ENCODE measurements at regions not wholly inside any gene's neighbourhood (a gene's known extent, or its start where the extent isn't known, plus 50 kb on each side); places are given as distances from the start of the nearest gene placed in this dataset.
A peak's percentile ranks its signal among the peaks of the same experiment; 100 is the strongest.

DNA sequence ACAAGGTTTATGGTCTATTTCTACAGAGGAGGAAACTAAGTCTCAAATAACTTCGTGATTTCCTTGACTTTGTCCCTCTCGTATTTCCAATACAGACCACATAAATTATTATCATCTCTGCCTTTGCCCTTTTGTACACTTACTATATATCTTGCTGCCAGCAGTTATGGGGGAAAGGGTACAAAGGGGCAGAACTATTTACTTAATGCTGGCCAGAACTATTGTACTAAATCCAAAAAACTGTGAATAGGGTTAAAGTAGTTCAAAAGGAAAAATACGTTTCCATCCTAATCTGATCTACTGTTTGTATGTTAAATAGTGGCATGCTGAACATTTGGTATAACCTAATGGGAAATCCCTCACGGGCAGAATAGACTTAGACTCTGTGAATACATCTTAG, 537.3 kb upstream of the SEMA6D start:
- DNase-seq: no peak

DNA sequence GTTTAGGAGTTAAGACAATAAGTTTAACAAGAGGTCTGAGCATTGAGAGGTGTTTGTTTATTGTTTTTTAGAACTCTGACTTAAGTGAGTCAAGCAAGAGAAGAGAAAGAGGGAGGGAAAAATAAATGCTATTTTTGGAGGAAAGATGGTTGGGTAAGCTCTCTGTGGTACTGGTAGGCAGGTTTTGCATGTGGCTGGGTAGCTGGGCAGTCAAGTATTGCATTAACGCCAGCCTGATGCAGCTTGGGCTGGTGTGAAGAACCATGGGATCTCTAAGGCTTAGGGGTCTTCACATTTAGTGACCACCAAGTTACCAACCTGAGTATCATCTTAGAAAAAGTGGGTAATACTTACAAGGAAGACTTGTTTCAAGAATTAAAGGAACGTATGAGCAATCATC, 534.5 kb upstream of the SEMA6D start:
- no peak for DNase-seq

- peak; percentile 85 for DNase-seq
Observed at GRCh38 chr15:47184003-47184907, 533.0 kb upstream of the SEMA6D start.

GRCh38 chr15:47184908-47185801, 532.1 kb upstream of the SEMA6D start:
- peak; percentile 69 for DNase-seq

- peak; percentile 32 for DNase-seq
Observed at GRCh38 chr15:47186075-47186474, 531.2 kb upstream of the SEMA6D start.

DNA sequence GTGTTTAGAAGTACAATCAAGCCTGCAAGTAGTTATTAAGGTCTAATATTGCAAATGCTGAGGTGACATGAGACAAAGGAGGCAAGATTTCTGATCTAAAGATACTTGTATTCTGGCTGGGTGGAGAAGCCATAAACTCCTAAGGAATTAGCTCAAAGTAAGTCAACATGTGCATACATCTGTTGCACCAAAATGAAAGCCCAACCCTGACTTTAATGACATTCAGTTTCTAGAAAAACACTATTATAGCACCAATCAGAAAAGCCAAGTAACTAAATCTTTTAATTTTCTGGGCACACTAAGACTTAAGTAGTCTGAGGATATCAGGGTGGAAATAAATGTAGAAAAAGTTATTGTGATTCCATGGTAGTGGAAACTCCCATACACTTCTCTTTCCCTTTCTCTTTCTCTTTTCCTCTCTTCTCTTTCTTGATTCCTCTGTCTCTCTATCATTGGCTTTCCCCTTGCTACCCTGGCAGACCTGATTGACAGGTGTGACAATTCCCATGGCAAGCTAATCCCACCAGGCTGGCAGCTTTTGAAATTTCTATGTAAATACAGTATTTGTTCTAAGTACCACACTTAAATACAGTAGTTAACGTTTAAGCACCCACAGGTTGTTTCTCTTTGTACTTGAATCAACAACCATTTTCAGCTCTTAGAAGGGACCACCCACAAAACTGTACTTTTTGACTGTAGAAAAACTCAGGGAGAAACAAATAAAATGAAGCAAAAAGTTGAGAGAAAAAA, 528.4 kb upstream of the SEMA6D start:
- peak; percentile 19 for DNase-seq

- DNase-seq: peak; percentile 22
Observed at GRCh38 chr15:47194718-47195117, 522.6 kb upstream of the SEMA6D start.

GRCh38 chr15:47196048-47196447, 521.3 kb upstream of the SEMA6D start:
- peak; percentile 92 for DNase-seq

DNA sequence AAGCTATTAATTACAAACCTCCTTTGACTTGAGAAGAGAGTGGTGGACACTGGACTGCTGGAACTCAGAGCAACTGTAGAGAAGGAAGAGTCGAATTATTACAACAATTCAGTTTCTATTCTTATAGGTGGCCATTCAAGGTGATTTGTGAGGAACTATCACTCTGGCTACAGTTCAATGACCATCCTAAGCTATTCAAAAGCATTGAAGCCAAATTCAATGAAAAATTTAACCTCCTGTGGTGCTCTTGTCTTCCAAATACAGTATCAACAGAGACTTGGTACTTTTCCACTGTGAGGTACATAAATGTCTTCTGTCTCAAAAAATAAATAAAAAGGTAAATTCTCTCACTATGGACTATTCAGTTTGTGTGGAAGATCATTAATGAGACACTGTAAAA, 513.3 kb upstream of the SEMA6D start:
- peak; percentile 79 for DNase-seq

GRCh38 chr15:47206358-47206978, 510.8 kb upstream of the SEMA6D start:
- no peak for DNase-seq

DNA sequence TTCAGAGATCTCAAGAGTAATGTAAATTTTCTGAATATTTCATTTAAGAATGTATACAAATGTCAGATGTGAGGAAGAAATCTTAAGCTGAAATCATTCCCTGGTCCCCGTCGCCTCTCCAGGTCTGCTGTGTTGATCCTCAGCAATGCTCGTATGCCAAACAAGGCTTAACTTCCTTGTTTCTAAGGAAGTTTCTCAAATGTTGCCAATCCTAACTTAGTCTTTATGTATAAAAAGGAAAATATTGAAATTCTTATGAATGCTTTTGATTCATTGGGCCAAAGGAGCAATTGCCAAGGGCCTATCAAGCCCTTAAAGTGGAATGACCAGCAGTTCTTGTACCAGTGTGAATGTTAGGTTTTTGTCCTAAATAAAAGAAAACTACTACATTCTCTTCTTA, 507.7 kb upstream of the SEMA6D start:
- no peak for DNase-seq

DNA sequence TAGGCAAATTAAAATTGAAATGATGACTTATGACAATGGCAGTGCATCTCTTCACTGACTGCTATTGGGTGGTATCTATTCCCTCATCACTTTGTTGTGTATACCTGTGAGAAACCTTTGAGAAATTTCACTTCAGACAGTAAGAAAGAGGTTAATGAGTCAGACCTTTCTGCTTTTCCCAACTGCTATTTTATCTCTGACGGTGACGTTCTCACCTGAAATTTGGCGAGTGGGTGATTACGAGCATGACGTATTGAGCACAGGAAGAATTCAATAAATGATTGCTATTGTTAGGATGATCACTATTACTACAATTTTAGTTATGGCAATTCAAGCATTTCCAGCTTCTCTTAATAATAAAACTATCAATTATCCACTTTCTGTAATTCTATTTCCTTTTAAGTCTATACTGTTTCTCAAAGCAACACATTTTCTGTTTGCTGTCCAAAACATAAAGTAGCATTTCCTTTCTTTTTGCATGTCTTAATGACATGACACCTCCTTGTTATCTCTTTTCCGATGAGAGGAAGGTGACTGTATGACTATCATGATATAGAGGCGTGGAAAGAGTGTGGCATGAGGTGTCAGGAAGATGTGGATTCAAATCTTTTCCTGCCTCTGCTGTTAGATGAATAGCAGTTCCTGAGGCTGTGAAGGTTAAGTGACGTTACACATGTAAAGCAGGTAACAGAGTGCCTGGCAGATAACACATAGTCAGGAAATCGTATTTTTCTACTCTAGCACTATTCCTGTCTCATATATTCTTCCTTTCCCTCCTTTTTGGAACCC, 504.9 kb upstream of the SEMA6D start:
- no peak for DNase-seq

GRCh38 chr15:47213883-47214282, 503.4 kb upstream of the SEMA6D start:
- DNase-seq: no peak

DNA sequence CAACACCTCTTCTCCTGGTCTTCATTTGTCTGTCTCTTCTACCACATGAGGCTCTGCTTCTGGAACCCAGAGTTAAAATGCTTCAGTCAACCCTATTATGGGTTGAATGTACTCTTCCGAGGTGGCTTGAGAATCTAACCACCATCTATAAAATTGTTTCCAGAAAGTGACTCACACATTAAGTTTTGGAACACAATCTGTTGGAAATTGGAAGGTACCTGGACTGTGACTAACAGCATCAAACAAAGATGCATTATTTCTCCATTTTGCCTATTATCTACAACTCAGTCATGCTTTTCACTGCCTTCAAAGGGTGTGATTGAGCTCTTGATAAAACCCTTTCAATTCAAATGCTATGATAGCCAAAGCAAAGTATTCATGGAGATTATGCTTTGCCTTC, 499.0 kb upstream of the SEMA6D start:
- DNase-seq: no peak

GRCh38 chr15:47244361-47244760, 472.9 kb upstream of the SEMA6D start:
- DNase-seq: no peak

DNA sequence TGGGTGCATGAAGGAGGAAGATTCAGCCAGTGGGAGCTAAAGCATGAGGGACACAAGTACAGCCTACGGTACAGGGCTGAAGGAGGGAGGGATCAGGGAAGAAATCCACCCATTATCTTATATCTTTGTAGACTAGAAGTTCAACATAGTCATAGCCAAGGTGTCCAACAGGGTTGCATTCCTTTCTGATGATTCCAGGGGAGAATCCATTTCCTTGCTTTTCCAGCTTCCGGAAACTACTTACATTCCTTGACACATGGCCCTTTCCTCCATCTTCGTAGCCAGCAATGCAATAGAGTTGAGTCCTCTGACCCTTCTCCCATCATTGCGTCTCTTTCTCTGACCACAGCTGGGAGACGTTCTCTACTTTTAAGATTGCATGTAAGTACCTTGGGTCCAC, 471.0 kb upstream of the SEMA6D start:
- DNase-seq: no peak

DNA sequence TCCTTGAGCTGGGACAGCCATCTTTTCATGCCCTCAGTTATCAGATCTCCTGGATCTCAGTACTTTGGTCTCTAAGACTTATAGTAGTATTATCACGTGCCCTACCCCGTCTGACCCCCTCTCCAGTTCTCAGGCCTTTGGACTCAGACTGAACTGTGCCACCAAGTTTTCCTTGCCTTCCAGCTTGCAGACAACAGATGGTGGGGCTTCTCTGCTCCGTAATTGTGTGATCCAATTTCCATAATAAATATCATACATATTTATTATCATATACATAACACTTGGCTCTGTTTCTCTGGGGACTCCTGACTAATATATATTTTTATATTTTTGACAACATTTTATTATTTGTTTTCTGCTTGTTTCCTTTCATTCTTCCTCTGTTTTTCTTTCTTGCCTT, 458.8 kb upstream of the SEMA6D start:
- no peak for DNase-seq

DNA sequence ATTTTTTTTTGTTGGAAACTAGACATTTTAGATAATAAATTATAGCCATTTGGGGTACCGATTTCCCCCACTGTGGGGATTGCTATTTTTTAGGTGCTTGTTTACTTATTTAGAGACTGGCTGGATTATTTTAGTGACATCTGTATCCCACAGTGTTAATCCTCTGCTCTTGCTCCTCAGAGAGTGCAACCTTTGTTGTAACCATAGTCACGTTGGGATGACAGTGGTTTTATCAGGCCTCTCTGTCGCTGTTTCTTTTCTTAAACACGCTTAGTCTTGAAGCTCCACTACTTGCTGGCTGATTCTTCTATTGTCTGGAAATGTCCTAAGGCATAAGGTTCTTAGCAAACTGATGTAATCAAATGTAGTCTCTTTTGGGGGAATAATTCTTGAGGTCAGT, 451.6 kb upstream of the SEMA6D start:
- DNase-seq: no peak

- DNase-seq: no peak
Observed at GRCh38 chr15:47266566-47266965, 450.7 kb upstream of the SEMA6D start.

DNA sequence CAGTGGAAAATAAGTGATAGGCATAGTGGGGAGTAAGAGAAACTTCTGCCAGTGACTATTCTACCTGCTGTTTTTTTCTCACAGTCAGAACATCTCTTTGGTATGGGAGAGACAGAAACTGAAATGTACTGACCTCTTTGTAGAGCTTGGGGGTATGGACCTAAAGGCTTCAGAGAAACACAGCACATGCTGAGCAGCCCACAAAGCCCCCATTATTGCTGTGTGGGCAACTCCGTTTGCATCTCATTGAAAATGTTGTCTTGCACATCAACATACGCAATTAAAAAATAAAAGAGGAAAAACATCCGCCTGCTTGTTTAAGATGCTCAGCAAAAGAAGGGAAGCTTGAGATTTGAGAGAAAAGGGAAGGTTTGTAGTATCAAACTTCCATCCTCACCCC, 443.4 kb upstream of the SEMA6D start:
- DNase-seq: no peak

DNA sequence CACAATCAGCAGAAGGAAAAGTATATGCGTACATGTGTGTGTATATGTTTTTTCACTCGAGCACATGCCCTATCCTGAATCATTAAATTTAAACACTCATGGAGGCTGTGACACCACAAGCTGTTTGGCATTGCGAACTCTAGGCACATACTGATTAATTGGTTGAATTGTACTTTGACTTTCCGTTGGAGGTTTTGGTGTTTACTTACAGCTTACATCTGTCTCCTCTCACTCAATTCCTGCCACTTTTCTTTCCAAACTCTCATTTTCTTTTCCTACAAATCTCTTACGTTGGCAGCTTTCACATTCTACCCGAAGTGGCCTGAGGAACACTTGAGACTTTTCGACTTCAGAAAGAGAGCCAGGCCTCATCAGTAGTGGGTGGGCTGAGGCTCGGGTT, 434.1 kb upstream of the SEMA6D start:
- DNase-seq: no peak

GRCh38 chr15:47288794-47289193, 428.5 kb upstream of the SEMA6D start:
- no peak for DNase-seq

Data from COR-L47 (cell line).